SH-SY5Y (cell line): ENCODE measurements at regions not wholly inside any gene's neighbourhood (a gene's known extent, or its start where the extent isn't known, plus 50 kb on each side); places are given as distances from the start of the nearest gene placed in this dataset.

Experiments
- GATA2 ChIP-seq: IDR thresholded peaks from 2 replicates; pipeline ENCODE4 v1.6.1; 2011; ENCODE audit warnings: mild to moderate bottlenecking, low read depth, low read length
- GATA3 ChIP-seq: IDR thresholded peaks from 2 replicates; pipeline ENCODE4 v1.6.1; 2011; ENCODE audit warnings: low read depth, mild to moderate bottlenecking, low read length, moderate library complexity

DNA sequence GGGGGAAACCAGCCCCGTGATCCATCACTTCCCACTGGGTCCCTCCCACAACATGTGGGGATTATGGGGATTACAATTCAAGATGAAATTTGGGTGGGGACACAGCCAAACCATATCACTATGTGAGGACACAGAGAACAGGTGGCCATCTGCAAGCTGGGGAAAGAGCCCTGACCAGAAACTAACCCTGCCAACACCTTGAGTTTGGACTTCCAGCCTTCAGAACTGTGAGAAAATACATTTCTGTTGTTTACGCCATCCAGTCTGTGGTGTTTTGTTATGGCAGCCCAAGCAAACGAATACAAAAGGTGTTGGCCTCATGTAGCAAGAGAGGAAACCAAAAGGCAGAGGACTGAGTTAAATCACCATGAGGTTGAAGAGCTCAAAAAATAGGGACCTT is 169.9 kb upstream of the TENM3 start:
- no peak for TF ChIP-seq GATA2
- no peak for TF ChIP-seq GATA3
